ENCODE measurements at regions not wholly inside any gene's neighbourhood (a gene's known extent, or its start where the extent isn't known, plus 50 kb on each side); places are given as distances from the start of the nearest gene placed in this dataset.
"Not testable (repeated sequence)": the region's sequence is repeated elsewhere in the genome, so short reads cannot be mapped to it uniquely, and the experiment has no call there.

GRCh38 chrX:11016728-11017127 lies 94.4 kb upstream of the HCCS start:
- 29 to 90% methylated on average over 1 of the region's 1 CpG for WGBS, 2 donors (ENCODE audit: low coverage in 1 of 2)
- Histone ChIP-seq H3K27ac (no peak overlapping the region), H3K36me3 (no peaks in the 10 kb centered on the region)

GRCh38 chrX:11022588-11022987 lies 88.5 kb upstream of the HCCS start:
- H3K4me3 ChIP-seq, H3K36me3 ChIP-seq, H3K9me3 ChIP-seq, H3K4me1 ChIP-seq, ATAC-seq, H3K27ac ChIP-seq, H3K27me3 ChIP-seq: not testable (repeated sequence)

More at GRCh38 chrX:11016728-11017127, 94.4 kb upstream of the HCCS start:
- TF ChIP-seq POLR2AphosphoS5 (IDR thresholded peaks at IDR 0.05): no peak
- no peak for TF ChIP-seq CTCF (IDR thresholded peaks at IDR 0.05)
- no peak for TF ChIP-seq EP300 (IDR thresholded peaks at IDR 0.05)
- TF ChIP-seq POLR2A (IDR thresholded peaks at IDR 0.05): no peak
- ATAC-seq: no peak
- Histone ChIP-seq H3K27me3 (no peaks in the 10 kb centered on the region), H3K4me1 (no peaks in the 10 kb centered on the region), H3K9me3 (no peaks in the 10 kb centered on the region), H3K4me3 (no peak overlapping the region)

- 57 to 89% methylated on average over 1 of the region's 1 CpG for WGBS, 2 donors (ENCODE audit: low coverage in 1 of 2)
Measured at GRCh38 chrX:11039926-11040325, 71.2 kb upstream of the HCCS start.

GRCh38 chrX:11040405-11040804 lies 70.7 kb upstream of the HCCS start:
- no peak for ATAC-seq
- WGBS, 2 donors (ENCODE audit: low coverage in 1 of 2): 20 to 43% methylated on average over 1 of the region's 1 CpG
- TF ChIP-seq POLR2AphosphoS5 (IDR thresholded peaks at IDR 0.05) (no peak), POLR2A (IDR thresholded peaks at IDR 0.05) (no peak), CTCF (IDR thresholded peaks at IDR 0.05) (no peak), EP300 (IDR thresholded peaks at IDR 0.05) (no peak)
- H3K27me3 ChIP-seq: no peaks in the 10 kb centered on the region
- H3K4me3 ChIP-seq: no peak overlapping the region
- no peak overlapping the region for H3K27ac ChIP-seq
- H3K36me3 ChIP-seq: no peaks in the 10 kb centered on the region
- no peaks in the 10 kb centered on the region for H3K9me3 ChIP-seq
- no peaks in the 10 kb centered on the region for H3K4me1 ChIP-seq

More at GRCh38 chrX:11039926-11040325, 71.2 kb upstream of the HCCS start:
- Histone ChIP-seq H3K36me3 (no peaks in the 10 kb centered on the region), H3K4me1 (no peaks in the 10 kb centered on the region), H3K27me3 (no peaks in the 10 kb centered on the region), H3K9me3 (no peaks in the 10 kb centered on the region), H3K4me3 (no peak overlapping the region), H3K27ac (no peak overlapping the region)
- ATAC-seq: no peak
- TF ChIP-seq POLR2AphosphoS5 (IDR thresholded peaks at IDR 0.05): no peak
- no peak for TF ChIP-seq POLR2A (IDR thresholded peaks at IDR 0.05)
- no peak for TF ChIP-seq EP300 (IDR thresholded peaks at IDR 0.05)
- no peak for TF ChIP-seq CTCF (IDR thresholded peaks at IDR 0.05)

- H3K9me3 ChIP-seq: no peaks in the 10 kb centered on the region
- 47 to 100% methylated on average over 1 to 2 of the region's 2 CpGs for WGBS, 2 donors (ENCODE audit: low coverage in 1 of 2)
Measured at GRCh38 chrX:11040996-11041395, 70.1 kb upstream of the HCCS start.

More at GRCh38 chrX:11040996-11041395, 70.1 kb upstream of the HCCS start:
- no peak for TF ChIP-seq EP300 (IDR thresholded peaks at IDR 0.05)
- no peak for TF ChIP-seq CTCF (IDR thresholded peaks at IDR 0.05)
- no peak for TF ChIP-seq POLR2AphosphoS5 (IDR thresholded peaks at IDR 0.05)
- TF ChIP-seq POLR2A (IDR thresholded peaks at IDR 0.05): no peak
- no peak for ATAC-seq
- Histone ChIP-seq H3K4me3 (no peak overlapping the region), H3K36me3 (no peaks in the 10 kb centered on the region), H3K27ac (no peak overlapping the region), H3K4me1 (no peaks in the 10 kb centered on the region), H3K27me3 (no peaks in the 10 kb centered on the region)

All from gastroesophageal sphincter (tissue), 4 donors.